HepG2 (cell line): ENCODE measurements at regions not wholly inside any gene's neighbourhood (a gene's known extent, or its start where the extent isn't known, plus 50 kb on each side); places are given as distances from the start of the nearest gene placed in this dataset.

Source experiments
- CREB1 ChIP-seq, 2 experiments: fragments of 450-650 bp in 1 of 2; IDR thresholded peaks; 2 replicates each; pipeline ENCODE4 v1.6.1; 2016 to 2017; ENCODE audit warnings: control low read depth in 1 of 2, mild to moderate bottlenecking in 1 of 2, missing compliant biosample characterization in 1 of 2, missing genetic modification characterization in 1 of 2
- ZKSCAN1 ChIP-seq: fragments of 150-350 bp; IDR thresholded peaks from 2 replicates; pipeline ENCODE4 v1.6.1; 2014; ENCODE audit warnings: low read length
- ZNF367 ChIP-seq: sonication (generic); formaldehyde crosslinking; IDR thresholded peaks from 2 replicates; pipeline ENCODE4 v1.4.0; 2020; ENCODE audit warnings: missing genetic modification reagents, borderline replicate concordance
- TF ChIP-seq, protein P1 (sequence below): sonication (generic); formaldehyde crosslinking; IDR thresholded peaks from 2 replicates; pipeline ENCODE4 v1.5.0; 2020; ENCODE audit warnings: mild to moderate bottlenecking, missing genetic modification reagents, moderate library complexity
- TF ChIP-seq, protein P2 (sequence below): sonication (generic); formaldehyde crosslinking; IDR thresholded peaks from 2 replicates; pipeline ENCODE4 v1.4.0; 2020; ENCODE audit warnings: missing genetic modification reagents, borderline replicate concordance

GRCh38 chr18:13993730-13994129 is 78.4 kb upstream of the MC2R start:
- no peak for TF ChIP-seq ZNF367
- no peak for TF ChIP-seq ZKSCAN1
- TF ChIP-seq, protein P1, sequence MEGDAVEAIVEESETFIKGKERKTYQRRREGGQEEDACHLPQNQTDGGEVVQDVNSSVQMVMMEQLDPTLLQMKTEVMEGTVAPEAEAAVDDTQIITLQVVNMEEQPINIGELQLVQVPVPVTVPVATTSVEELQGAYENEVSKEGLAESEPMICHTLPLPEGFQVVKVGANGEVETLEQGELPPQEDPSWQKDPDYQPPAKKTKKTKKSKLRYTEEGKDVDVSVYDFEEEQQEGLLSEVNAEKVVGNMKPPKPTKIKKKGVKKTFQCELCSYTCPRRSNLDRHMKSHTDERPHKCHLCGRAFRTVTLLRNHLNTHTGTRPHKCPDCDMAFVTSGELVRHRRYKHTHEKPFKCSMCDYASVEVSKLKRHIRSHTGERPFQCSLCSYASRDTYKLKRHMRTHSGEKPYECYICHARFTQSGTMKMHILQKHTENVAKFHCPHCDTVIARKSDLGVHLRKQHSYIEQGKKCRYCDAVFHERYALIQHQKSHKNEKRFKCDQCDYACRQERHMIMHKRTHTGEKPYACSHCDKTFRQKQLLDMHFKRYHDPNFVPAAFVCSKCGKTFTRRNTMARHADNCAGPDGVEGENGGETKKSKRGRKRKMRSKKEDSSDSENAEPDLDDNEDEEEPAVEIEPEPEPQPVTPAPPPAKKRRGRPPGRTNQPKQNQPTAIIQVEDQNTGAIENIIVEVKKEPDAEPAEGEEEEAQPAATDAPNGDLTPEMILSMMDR (CRISPR knock-in tag) = no peak
- TF ChIP-seq, protein P2, sequence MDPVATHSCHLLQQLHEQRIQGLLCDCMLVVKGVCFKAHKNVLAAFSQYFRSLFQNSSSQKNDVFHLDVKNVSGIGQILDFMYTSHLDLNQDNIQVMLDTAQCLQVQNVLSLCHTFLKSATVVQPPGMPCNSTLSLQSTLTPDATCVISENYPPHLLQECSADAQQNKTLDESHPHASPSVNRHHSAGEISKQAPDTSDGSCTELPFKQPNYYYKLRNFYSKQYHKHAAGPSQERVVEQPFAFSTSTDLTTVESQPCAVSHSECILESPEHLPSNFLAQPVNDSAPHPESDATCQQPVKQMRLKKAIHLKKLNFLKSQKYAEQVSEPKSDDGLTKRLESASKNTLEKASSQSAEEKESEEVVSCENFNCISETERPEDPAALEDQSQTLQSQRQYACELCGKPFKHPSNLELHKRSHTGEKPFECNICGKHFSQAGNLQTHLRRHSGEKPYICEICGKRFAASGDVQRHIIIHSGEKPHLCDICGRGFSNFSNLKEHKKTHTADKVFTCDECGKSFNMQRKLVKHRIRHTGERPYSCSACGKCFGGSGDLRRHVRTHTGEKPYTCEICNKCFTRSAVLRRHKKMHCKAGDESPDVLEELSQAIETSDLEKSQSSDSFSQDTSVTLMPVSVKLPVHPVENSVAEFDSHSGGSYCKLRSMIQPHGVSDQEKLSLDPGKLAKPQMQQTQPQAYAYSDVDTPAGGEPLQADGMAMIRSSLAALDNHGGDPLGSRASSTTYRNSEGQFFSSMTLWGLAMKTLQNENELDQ = no peak
- TF ChIP-seq CREB1 (IDR thresholded peaks at IDR 0.05) = peak; percentile 76
- no peak for TF ChIP-seq CREB1 (CRISPR knock-in tag; IDR thresholded peaks at IDR 0.05)
